HEK293T (cell line): ENCODE measurements at regions not wholly inside any gene's neighbourhood (a gene's known extent, or its start where the extent isn't known, plus 50 kb on each side); places are given as distances from the start of the nearest gene placed in this dataset.

Source experiments
- ARNT ChIP-seq: fragments of 450-650 bp; IDR thresholded peaks from 2 replicates; pipeline ENCODE4 v1.6.1; 2017; ENCODE audit warnings: mild to moderate bottlenecking
- BHLHE40 ChIP-seq: fragments of 450-650 bp; IDR thresholded peaks from 2 replicates; pipeline ENCODE4 v1.6.1; 2016; ENCODE audit warnings: mild to moderate bottlenecking, moderate library complexity, borderline replicate concordance
- ELF4 ChIP-seq: fragments of 450-650 bp; IDR thresholded peaks from 2 replicates; pipeline ENCODE4 v1.6.1; 2017; ENCODE audit warnings: antibody characterized with exemption
- FOXA1 ChIP-seq: fragments of 450-650 bp; IDR thresholded peaks from 2 replicates; pipeline ENCODE4 v1.6.1; 2016; ENCODE audit warnings: mild to moderate bottlenecking
- FOXM1 ChIP-seq: fragments of 450-650 bp; IDR thresholded peaks from 2 replicates; pipeline ENCODE4 v1.6.1; 2017; ENCODE audit warnings: mild to moderate bottlenecking, borderline replicate concordance
- L3MBTL2 ChIP-seq: fragments of 450-650 bp; conservative IDR thresholded peaks from 2 replicates; pipeline ENCODE4 v1.6.1; 2016; ENCODE audit warnings: mild to moderate bottlenecking
- NFRKB ChIP-seq: fragments of 450-650 bp; IDR thresholded peaks from 2 replicates; pipeline ENCODE4 v1.6.1; 2016; ENCODE audit warnings: mild to moderate bottlenecking, moderate library complexity
- SUZ12 ChIP-seq: fragments of 450-650 bp; IDR thresholded peaks from 2 replicates; pipeline ENCODE4 v1.6.1; 2016; ENCODE audit warnings: mild to moderate bottlenecking

GRCh38 chr16:54862529-54862928 is 68.1 kb upstream of the IRX5 start:
- TF ChIP-seq SUZ12, result no peak
- no peak for TF ChIP-seq BHLHE40
- no peak for TF ChIP-seq L3MBTL2
- TF ChIP-seq FOXM1, result no peak
- TF ChIP-seq FOXA1, result no peak
- TF ChIP-seq ELF4, result no peak
- TF ChIP-seq ARNT, result no peak
- no peak for TF ChIP-seq NFRKB
